ENCODE measurements at regions not wholly inside any gene's neighbourhood (a gene's known extent, or its start where the extent isn't known, plus 50 kb on each side); places are given as distances from the start of the nearest gene placed in this dataset.

DNA sequence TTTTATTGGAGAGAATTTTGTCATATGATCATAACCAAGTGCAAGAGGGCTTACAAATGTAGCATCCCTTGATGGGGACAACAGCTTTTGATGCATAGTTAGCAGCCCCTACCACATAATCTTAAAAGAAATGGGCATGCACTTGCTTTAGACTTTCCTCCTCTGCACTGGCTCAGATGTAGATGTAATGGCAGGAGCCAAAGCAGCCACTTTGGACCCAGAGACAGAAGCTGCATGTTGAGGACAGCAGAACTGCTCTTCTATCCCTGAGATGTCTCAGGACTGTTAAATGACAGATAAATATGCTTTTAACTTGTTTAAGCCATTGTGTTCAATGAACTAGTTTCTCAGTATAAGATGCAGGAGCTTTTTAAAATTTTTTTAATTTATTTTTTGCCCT lies 450.7 kb downstream of the TYW1 start:
- ChIA-PET CTCF (interaction anchor here (1.0 kb wide), 1 partner anchor 51 kb away, joined by 3 read pairs; no protein-coding TSS in a partner anchor), POLR2A (no interaction called here)
- no peak for DNase-seq (ENCODE audit: extremely low spot score)
- TF ChIP-seq, protein P1, sequence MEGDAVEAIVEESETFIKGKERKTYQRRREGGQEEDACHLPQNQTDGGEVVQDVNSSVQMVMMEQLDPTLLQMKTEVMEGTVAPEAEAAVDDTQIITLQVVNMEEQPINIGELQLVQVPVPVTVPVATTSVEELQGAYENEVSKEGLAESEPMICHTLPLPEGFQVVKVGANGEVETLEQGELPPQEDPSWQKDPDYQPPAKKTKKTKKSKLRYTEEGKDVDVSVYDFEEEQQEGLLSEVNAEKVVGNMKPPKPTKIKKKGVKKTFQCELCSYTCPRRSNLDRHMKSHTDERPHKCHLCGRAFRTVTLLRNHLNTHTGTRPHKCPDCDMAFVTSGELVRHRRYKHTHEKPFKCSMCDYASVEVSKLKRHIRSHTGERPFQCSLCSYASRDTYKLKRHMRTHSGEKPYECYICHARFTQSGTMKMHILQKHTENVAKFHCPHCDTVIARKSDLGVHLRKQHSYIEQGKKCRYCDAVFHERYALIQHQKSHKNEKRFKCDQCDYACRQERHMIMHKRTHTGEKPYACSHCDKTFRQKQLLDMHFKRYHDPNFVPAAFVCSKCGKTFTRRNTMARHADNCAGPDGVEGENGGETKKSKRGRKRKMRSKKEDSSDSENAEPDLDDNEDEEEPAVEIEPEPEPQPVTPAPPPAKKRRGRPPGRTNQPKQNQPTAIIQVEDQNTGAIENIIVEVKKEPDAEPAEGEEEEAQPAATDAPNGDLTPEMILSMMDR (IDR thresholded peaks at IDR 0.05; ENCODE audit: control extremely low read depth, extremely low read depth, low read depth, missing control alignments) = no peak

DNA sequence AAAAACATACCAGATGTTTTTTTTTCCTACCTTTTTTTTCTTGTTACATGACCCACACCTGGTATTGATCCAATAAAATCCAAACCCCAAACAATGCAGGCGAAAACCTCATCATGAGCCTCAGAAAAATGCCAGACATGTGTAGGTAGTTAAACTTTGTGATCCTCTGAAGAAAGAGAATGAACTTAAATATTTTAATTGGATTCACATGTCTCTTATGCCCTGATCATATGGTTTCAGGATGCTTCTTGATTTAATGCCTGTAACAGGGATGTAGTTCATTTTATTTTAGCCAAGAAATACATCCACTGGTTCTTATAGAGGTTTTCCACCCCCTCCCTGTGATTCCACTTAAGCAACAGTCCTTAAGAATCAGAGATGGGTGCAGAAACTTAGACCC lies 451.6 kb downstream of the TYW1 start:
- DNase-seq (ENCODE audit: extremely low spot score) = no peak
- TF ChIP-seq, protein P1 (IDR thresholded peaks at IDR 0.05; ENCODE audit: control extremely low read depth, extremely low read depth, low read depth, missing control alignments) = no peak
- CTCF ChIA-PET = no interaction called here
- POLR2A ChIA-PET = no interaction called here

DNA sequence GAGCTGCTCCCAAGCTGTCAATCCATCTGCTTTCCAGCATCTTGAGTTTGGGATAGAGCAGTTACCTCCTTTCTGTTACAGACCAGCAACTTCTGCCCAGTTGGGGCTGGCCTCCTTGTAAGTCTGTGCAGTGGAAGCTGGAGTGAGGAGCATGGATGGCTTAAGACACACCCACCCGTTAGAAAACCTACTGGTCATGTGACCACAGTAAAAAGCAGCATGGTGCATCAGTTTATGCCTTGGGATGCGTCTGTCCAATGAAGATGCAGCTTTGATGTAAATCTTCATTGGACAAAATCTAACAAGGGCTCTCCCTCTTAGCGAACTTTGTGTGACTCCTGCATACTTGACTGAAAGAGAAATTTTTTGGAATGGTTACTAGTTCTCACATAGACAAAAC lies 453.5 kb downstream of the TYW1 start:
- POLR2A ChIA-PET = no interaction called here
- TF ChIP-seq, protein P1 (IDR thresholded peaks at IDR 0.05; ENCODE audit: control extremely low read depth, extremely low read depth, low read depth, missing control alignments) = no peak
- CTCF ChIA-PET = interaction anchor here (1.0 to 1.6 kb wide), 2 partner anchors 9 to 26 kb away, joined by 3 to 4 read pairs; no protein-coding TSS in a partner anchor
- DNase-seq (ENCODE audit: extremely low spot score) = no peak

DNA sequence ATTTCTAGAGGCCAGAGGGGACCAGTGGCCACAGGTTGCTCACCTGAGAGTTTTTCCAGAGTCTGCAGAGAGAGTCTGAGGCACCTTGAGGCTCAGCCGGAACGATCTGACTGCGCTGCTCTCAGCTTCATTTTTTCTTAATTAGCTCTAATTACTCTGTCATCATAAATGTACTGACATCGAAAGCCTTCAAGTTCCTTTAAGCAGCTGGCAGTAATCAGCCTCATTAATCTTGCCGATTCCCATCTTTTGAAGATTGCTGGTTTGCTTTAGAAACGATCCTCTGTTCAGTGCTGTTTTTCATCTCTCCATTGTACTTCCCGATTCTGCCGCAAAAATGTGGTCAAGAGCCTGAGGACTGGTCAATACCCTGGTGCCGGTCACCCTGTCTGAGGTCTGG lies 454.7 kb downstream of the TYW1 start:
- TF ChIP-seq, protein P1 (IDR thresholded peaks at IDR 0.05; ENCODE audit: control extremely low read depth, extremely low read depth, low read depth, missing control alignments) = no peak
- CTCF ChIA-PET = interaction anchor here (1.6 kb wide), 1 partner anchor 11 kb away, joined by 4 read pairs; no protein-coding TSS in a partner anchor
- POLR2A ChIA-PET = no interaction called here

DNA sequence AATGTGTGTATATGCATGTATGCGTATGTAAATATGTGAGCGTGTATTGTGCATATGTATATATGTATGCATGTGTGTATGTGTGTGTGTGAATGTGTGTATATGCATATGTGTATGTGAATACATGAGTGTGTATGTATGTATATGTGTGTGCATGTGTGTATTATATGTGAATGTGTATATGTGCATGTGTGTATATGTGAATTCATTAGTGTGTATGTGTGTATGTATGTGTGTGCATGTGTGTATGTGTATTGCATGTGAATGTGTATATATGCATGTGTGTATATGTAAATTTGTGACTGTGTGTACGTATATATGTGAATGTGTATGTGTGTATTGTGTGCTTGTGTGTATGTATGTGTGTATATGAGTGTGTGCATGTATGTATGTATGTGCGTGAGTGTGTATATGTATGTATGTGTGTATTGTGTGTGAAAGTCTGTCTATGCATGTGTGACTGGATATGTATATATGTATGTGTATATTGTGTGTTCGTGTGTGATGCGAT lies 455.9 kb downstream of the TYW1 start:
- CTCF ChIA-PET = no interaction called here
- POLR2A ChIA-PET = no interaction called here
- TF ChIP-seq, protein P1 (IDR thresholded peaks at IDR 0.05; ENCODE audit: control extremely low read depth, extremely low read depth, low read depth, missing control alignments) = no peak
- DNase-seq (ENCODE audit: extremely low spot score) = no peak

More for the DNA sequence above, 454.7 kb downstream of the TYW1 start:
- DNase-seq (ENCODE audit: extremely low spot score) = no peak

DNA sequence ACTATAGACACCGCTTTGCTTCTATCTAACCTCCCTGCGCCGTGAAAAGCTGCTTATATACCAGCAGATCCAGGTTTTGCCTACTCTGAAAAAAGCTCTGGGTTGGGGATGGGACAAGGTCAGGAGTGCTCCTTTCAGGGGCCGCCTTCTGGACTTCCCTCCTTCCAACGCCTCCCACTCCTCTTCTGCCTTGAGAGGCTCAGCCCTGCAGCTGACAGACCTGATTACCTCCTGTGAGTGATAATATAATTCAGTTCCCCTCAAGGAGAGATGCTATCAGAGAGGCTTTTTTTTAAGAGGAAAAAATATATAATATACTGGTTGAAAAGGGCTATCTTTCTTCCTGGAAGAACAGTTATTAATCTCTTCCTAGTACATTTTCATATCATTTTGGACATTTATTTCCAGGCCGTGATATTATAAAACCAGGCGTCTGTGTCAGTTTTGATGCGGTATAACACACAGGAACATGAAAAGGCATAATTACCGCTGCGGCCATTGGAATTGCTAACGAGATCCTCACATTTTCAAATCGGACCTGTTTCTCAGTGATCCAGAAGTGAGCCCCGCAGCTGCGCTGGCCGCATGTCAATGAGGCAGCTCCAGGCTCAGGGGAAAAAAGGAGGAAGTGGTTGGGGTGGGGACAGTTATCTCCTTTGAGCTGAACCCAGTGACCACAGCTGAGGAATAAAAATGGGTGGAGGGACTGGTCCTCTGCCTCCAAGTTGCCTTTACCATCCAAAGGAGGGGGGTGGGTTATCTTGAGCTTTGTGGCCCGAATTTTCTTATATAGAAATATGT lies 457.1 kb downstream of the TYW1 start:
- POLR2A ChIA-PET = no interaction called here

More for the DNA sequence above, 457.1 kb downstream of the TYW1 start:
- TF ChIP-seq, protein P1 (IDR thresholded peaks at IDR 0.05; ENCODE audit: control extremely low read depth, extremely low read depth, low read depth, missing control alignments) = no peak
- no peak for DNase-seq (ENCODE audit: extremely low spot score)
- CTCF ChIA-PET = interaction anchor here (1.1 kb wide), 1 partner anchor 9 kb away, joined by 3 read pairs; no protein-coding TSS in a partner anchor
